GM18867 (cell line): ENCODE measurements at regions not wholly inside any gene's neighbourhood (a gene's known extent, or its start where the extent isn't known, plus 50 kb on each side); places are given as distances from the start of the nearest gene placed in this dataset.
"Not testable (repeated sequence)": the region's sequence is repeated elsewhere in the genome, so short reads cannot be mapped to it uniquely, and the experiment has no call there.

Source experiments
- ATAC-seq: cut with Tn5 transposase; IDR thresholded peaks from one replicate; pipeline ENCODE4 v1.9.1; 2021; ENCODE audit warnings: mild to moderate bottlenecking, moderate library complexity; ENCODE audit not compliant: unreplicated experiment

GRCh38 chr7:96826089-96826488, 116.4 kb upstream of the SEM1 start:
- no peak for ATAC-seq

- no peak for ATAC-seq
Observed at GRCh38 chr7:96827701-96828100, 118.1 kb upstream of the SEM1 start.

GRCh38 chr7:96829121-96829520, 119.5 kb upstream of the SEM1 start:
- ATAC-seq, result not testable (repeated sequence)

- ATAC-seq, result no peak
Observed at GRCh38 chr7:96831446-96831845, 121.8 kb upstream of the SEM1 start.

GRCh38 chr7:96832092-96832662, 122.5 kb upstream of the SEM1 start:
- ATAC-seq, result no peak

GRCh38 chr7:96833676-96834453, 124.2 kb upstream of the SEM1 start:
- no peak for ATAC-seq

GRCh38 chr7:96836456-96836855, 126.8 kb upstream of the SEM1 start:
- no peak for ATAC-seq

- ATAC-seq, result peak; percentile 99
Observed at GRCh38 chr7:96837593-96837992, 127.9 kb upstream of the SEM1 start.

GRCh38 chr7:96838481-96838880, 128.8 kb upstream of the SEM1 start:
- no peak for ATAC-seq

GRCh38 chr7:96855139-96855538, 145.5 kb upstream of the SEM1 start:
- ATAC-seq, result no peak

- ATAC-seq, result no peak
Observed at GRCh38 chr7:96855691-96856090, 146.0 kb upstream of the SEM1 start.

GRCh38 chr7:96869538-96869937, 135.8 kb upstream of the DLX6 start:
- ATAC-seq, result no peak

- no peak for ATAC-seq
Observed at GRCh38 chr7:96870185-96870584, 135.2 kb upstream of the DLX6 start.

- ATAC-seq, result no peak
Observed at GRCh38 chr7:96870934-96871333, 134.4 kb upstream of the DLX6 start.

- no peak for ATAC-seq
Observed at GRCh38 chr7:96887426-96887825, 117.9 kb upstream of the DLX6 start.

GRCh38 chr7:96899108-96899507, 106.2 kb upstream of the DLX6 start:
- ATAC-seq, result no peak

- ATAC-seq, result no peak
Observed at GRCh38 chr7:96901822-96902445, 103.4 kb upstream of the DLX6 start.

- ATAC-seq, result no peak
Observed at GRCh38 chr7:96903906-96904305, 101.4 kb upstream of the DLX6 start.

- no peak for ATAC-seq
Observed at GRCh38 chr7:96910486-96910885, 94.9 kb upstream of the DLX6 start.

GRCh38 chr7:96915029-96915428, 90.3 kb upstream of the DLX6 start:
- no peak for ATAC-seq

GRCh38 chr7:96920064-96920463, 85.3 kb upstream of the DLX6 start:
- ATAC-seq, result no peak

- no peak for ATAC-seq
Observed at GRCh38 chr7:96920713-96921112, 84.6 kb upstream of the DLX6 start.
